DOHH2 (cell line): ENCODE measurements at regions not wholly inside any gene's neighbourhood (a gene's known extent, or its start where the extent isn't known, plus 50 kb on each side); places are given as distances from the start of the nearest gene placed in this dataset.

Source experiments
- CTCF ChIP-seq: fragments of 200-600 bp; sonication (generic); IDR thresholded peaks from one replicate; pipeline ENCODE4 v1.5.1; 2014; ENCODE audit warnings: antibody characterized with exemption, mild to moderate bottlenecking, low read depth, low read length; ENCODE audit not compliant: poor library complexity, severe bottlenecking
- EZH2phosphoT487 ChIP-seq: fragments of 200-600 bp; sonication (generic); IDR thresholded peaks from 2 replicates; pipeline ENCODE4 v1.6.1; 2017; ENCODE audit warnings: borderline replicate concordance, mild to moderate bottlenecking, antibody characterized with exemption, low read length, moderate library complexity, mixed read lengths

- TF ChIP-seq CTCF, result no peak
- no peak for TF ChIP-seq EZH2phosphoT487
These were observed 185.6 kb upstream of the ADAMTS9 start for GRCh38 chr3:64873400-64873799.
